Upper lobe of right lung (tissue), 1 donor: ENCODE measurements at regions not wholly inside any gene's neighbourhood (a gene's known extent, or its start where the extent isn't known, plus 50 kb on each side); places are given as distances from the start of the nearest gene placed in this dataset.

Experiments
- ATAC-seq: fragments of 200-7000 bp; cut with Tn5 transposase; one replicate; pipeline ENCODE4 v1.9.1; 2020; ENCODE audit warnings: mild to moderate bottlenecking, moderate library complexity
- DNase-seq: peaks from one replicate; pipeline ENCODE4 v3.0.0-alpha.2; 2020
- H3K27ac ChIP-seq: fragments of 200-600 bp; one replicate; pipeline ENCODE4 v1.8.0; 2022
- H3K27me3 ChIP-seq: fragments of 200-600 bp; one replicate; pipeline ENCODE4 v1.8.0; 2022; ENCODE audit warnings: mild to moderate bottlenecking
- H3K36me3 ChIP-seq: fragments of 200-600 bp; one replicate; pipeline ENCODE4 v1.8.0; 2022
- H3K4me1 ChIP-seq: fragments of 200-600 bp; one replicate; pipeline ENCODE4 v1.8.0; 2022
- H3K4me3 ChIP-seq: fragments of 200-600 bp; one replicate; pipeline ENCODE4 v1.8.0; 2022; ENCODE audit warnings: mild to moderate bottlenecking
- H3K9me3 ChIP-seq: fragments of 200-600 bp; one replicate; pipeline ENCODE4 v1.8.0; 2022
- CTCF ChIP-seq: fragments of 200-600 bp; IDR thresholded peaks from one replicate; pipeline ENCODE4 v1.8.0; 2022; ENCODE audit warnings: antibody characterized with exemption
- intact Hi-C: fragments of 100-400 bp; cut with DNase I; formaldehyde crosslinking; loops from one replicate; pipeline ENCODE4 v1.11.0; 2022
- donor health status: DM: no; HTN: yes; CAD: no; lungs with severe emphysema.

GRCh38 chr5:144857454-144857853 is 686.8 kb downstream of the KCTD16 start:
- no peaks in the 10 kb centered on the region for H3K9me3 ChIP-seq
- no peak for DNase-seq
- TF ChIP-seq CTCF, result no peak
- H3K4me1 ChIP-seq, result no peaks in the 10 kb centered on the region
- no peaks in the 10 kb centered on the region for H3K27me3 ChIP-seq
- intact Hi-C loops, result no loop called here
- H3K36me3 ChIP-seq, result no peaks in the 10 kb centered on the region
- ATAC-seq, result no peak
- no peak overlapping the region for H3K27ac ChIP-seq
- no peak overlapping the region for H3K4me3 ChIP-seq

- ATAC-seq (no peak), DNase-seq (no peak)
- H3K4me1 ChIP-seq, result no peaks in the 10 kb centered on the region
- H3K9me3 ChIP-seq, result no peaks in the 10 kb centered on the region
- no peak for TF ChIP-seq CTCF
- H3K36me3 ChIP-seq, result no peaks in the 10 kb centered on the region
- H3K27me3 ChIP-seq, result no peaks in the 10 kb centered on the region
- H3K27ac ChIP-seq, result no peak overlapping the region
- intact Hi-C loops, result no loop called here
- no peak overlapping the region for H3K4me3 ChIP-seq
Observed at GRCh38 chr5:144844086-144844485, 673.4 kb downstream of the KCTD16 start.

GRCh38 chr5:144832416-144832815 is 661.7 kb downstream of the KCTD16 start:
- Histone ChIP-seq H3K27ac (no peak overlapping the region), H3K4me3 (no peak overlapping the region), H3K4me1 (no peaks in the 10 kb centered on the region), H3K36me3 (no peaks in the 10 kb centered on the region), H3K27me3 (no peaks in the 10 kb centered on the region), H3K9me3 (no peaks in the 10 kb centered on the region)
- ATAC-seq, result no peak
- no peak for DNase-seq
- TF ChIP-seq CTCF, result no peak
- intact Hi-C loops, result no loop called here

- Histone ChIP-seq H3K36me3 (no peaks in the 10 kb centered on the region), H3K27ac (no peak overlapping the region), H3K4me1 (no peaks in the 10 kb centered on the region), H3K4me3 (no peak overlapping the region), H3K27me3 (no peaks in the 10 kb centered on the region), H3K9me3 (no peaks in the 10 kb centered on the region)
- ATAC-seq (no peak), DNase-seq (no peak)
- no peak for TF ChIP-seq CTCF
- intact Hi-C loops, result no loop called here
Observed at GRCh38 chr5:144831650-144832049, 661.0 kb downstream of the KCTD16 start.

GRCh38 chr5:144822503-144822902 is 651.8 kb downstream of the KCTD16 start:
- no peak for ATAC-seq
- no peaks in the 10 kb centered on the region for H3K9me3 ChIP-seq
- no peak for DNase-seq
- H3K27me3 ChIP-seq, result no peaks in the 10 kb centered on the region
- H3K4me3 ChIP-seq, result no peak overlapping the region
- TF ChIP-seq CTCF, result no peak
- H3K4me1 ChIP-seq, result no peaks in the 10 kb centered on the region
- H3K27ac ChIP-seq, result no peak overlapping the region
- intact Hi-C loops, result no loop called here
- H3K36me3 ChIP-seq, result no peaks in the 10 kb centered on the region

GRCh38 chr5:144820278-144820677 is 649.6 kb downstream of the KCTD16 start:
- H3K27ac ChIP-seq, result no peak overlapping the region
- ATAC-seq (no peak), DNase-seq (no peak)
- TF ChIP-seq CTCF, result no peak
- intact Hi-C loops, result no loop called here
- H3K4me1 ChIP-seq, result no peaks in the 10 kb centered on the region
- H3K27me3 ChIP-seq, result no peaks in the 10 kb centered on the region
- H3K36me3 ChIP-seq, result no peaks in the 10 kb centered on the region
- no peaks in the 10 kb centered on the region for H3K9me3 ChIP-seq
- H3K4me3 ChIP-seq, result no peak overlapping the region
